ENCODE measurements at regions not wholly inside any gene's neighbourhood (a gene's known extent, or its start where the extent isn't known, plus 50 kb on each side); places are given as distances from the start of the nearest gene placed in this dataset.

- dilution Hi-C loops (cut with MboI; ENCODE audit: extremely low pct_ligation_motif_present, low sequenced_read_pairs), result no loop called here
- H3K4me1 ChIP-seq (ENCODE audit: control insufficient read depth, extremely low read depth, insufficient read depth, low read length), result no peaks in the 10 kb centered on the region
Observed at GRCh38 chr1:221227460-221227859, 348.2 kb downstream of the HLX start.

DNA sequence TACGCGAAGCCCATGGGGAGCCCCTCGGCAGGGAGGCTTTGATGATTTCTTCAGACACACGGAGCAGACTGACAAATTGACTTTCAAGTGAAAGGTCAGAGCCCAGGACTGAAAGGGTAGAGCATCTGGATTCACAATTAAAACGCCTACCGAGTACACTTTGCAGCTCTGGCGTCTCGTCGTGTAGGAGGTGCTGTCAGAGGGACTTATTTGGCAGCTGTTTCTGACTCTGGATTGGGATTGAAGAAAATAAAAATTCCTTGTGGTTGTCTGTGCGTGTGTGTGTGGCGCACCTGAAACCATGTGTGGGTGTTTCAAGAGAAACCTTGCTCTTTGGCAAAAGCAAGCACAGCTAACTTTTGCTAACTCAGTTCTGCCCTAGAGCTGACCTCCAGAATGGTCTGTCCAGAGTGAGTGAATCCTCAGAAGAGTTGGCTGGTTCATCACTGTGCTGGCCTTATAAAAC lies 348.7 kb downstream of the HLX start:
- dilution Hi-C loops (cut with MboI; ENCODE audit: extremely low pct_ligation_motif_present, low sequenced_read_pairs), result no loop called here
- TF ChIP-seq EZH2 (IDR thresholded peaks at IDR 0.05; ENCODE audit: low read length), result no peak
- no peak for TF ChIP-seq CTCF (optimal IDR thresholded peaks at IDR 0.05 in 1 of 3, IDR thresholded peaks at IDR 0.05 in 1 of 3, conservative IDR thresholded peaks at IDR 0.05 in 1 of 3; ENCODE audit: extremely low read depth in 1 of 3, insufficient read depth in 2 of 3, low read length in 3 of 3)
- no peak for FAIRE-seq

More at GRCh38 chr1:221227460-221227859, 348.2 kb downstream of the HLX start:
- no peaks in the 10 kb centered on the region for H3K79me2 ChIP-seq (ENCODE audit: control insufficient read depth, insufficient read depth, low read length)
- H3K9ac ChIP-seq (ENCODE audit: control insufficient read depth, extremely low read depth, insufficient read depth, low read length), result no peak overlapping the region
- H3K9me3 ChIP-seq (ENCODE audit: control insufficient read depth, low read depth, low read length), result no peaks in the 10 kb centered on the region
- no peaks in the 10 kb centered on the region for H3K27me3 ChIP-seq (ENCODE audit: control insufficient read depth, extremely low read depth, insufficient read depth, low read length)
- no peak overlapping the region for H3K4me2 ChIP-seq (ENCODE audit: control insufficient read depth, extremely low read depth, insufficient read depth, low read depth, low read length)
- no peaks in the 10 kb centered on the region for H3K36me3 ChIP-seq (ENCODE audit: control insufficient read depth in 2 of 2, extremely low read depth in 1 of 2, insufficient read depth in 2 of 2, low read length in 2 of 2)
- no peak overlapping the region for H2AFZ ChIP-seq (ENCODE audit: control insufficient read depth, low read length)
- H4K20me1 ChIP-seq (ENCODE audit: control insufficient read depth, extremely low read depth, insufficient read depth, low read length), result no peaks in the 10 kb centered on the region
- H3K4me3 ChIP-seq (ENCODE audit: control insufficient read depth in 2 of 3, extremely low read depth in 1 of 3, insufficient read depth in 2 of 3, low read depth in 1 of 3, low read length in 3 of 3), result no peak overlapping the region
- H3K27ac ChIP-seq (ENCODE audit: control insufficient read depth, insufficient read depth, low read length), result no peak overlapping the region
- no peak for DNase-seq (ENCODE audit: low read depth, low spot score)
- no peak for FAIRE-seq
- TF ChIP-seq EZH2 (IDR thresholded peaks at IDR 0.05; ENCODE audit: low read length), result no peak
- TF ChIP-seq CTCF (optimal IDR thresholded peaks at IDR 0.05 in 1 of 3, IDR thresholded peaks at IDR 0.05 in 1 of 3, conservative IDR thresholded peaks at IDR 0.05 in 1 of 3; ENCODE audit: extremely low read depth in 1 of 3, insufficient read depth in 2 of 3, low read length in 3 of 3), result no peak
- no peaks in the 10 kb centered on the region for H3K9me1 ChIP-seq (ENCODE audit: control insufficient read depth, extremely low read depth, insufficient read depth, low read length)

More for the DNA sequence above, 348.7 kb downstream of the HLX start:
- Histone ChIP-seq H3K9ac (ENCODE audit: control insufficient read depth, extremely low read depth, insufficient read depth, low read length) (no peak overlapping the region), H3K79me2 (ENCODE audit: control insufficient read depth, insufficient read depth, low read length) (no peaks in the 10 kb centered on the region), H3K4me1 (ENCODE audit: control insufficient read depth, extremely low read depth, insufficient read depth, low read length) (no peaks in the 10 kb centered on the region), H3K27me3 (ENCODE audit: control insufficient read depth, extremely low read depth, insufficient read depth, low read length) (no peaks in the 10 kb centered on the region), H3K27ac (ENCODE audit: control insufficient read depth, insufficient read depth, low read length) (no peak overlapping the region), H3K9me3 (ENCODE audit: control insufficient read depth, low read depth, low read length) (no peaks in the 10 kb centered on the region), H3K36me3 (ENCODE audit: control insufficient read depth in 2 of 2, extremely low read depth in 1 of 2, insufficient read depth in 2 of 2, low read length in 2 of 2) (no peaks in the 10 kb centered on the region), H3K4me2 (ENCODE audit: control insufficient read depth, extremely low read depth, insufficient read depth, low read depth, low read length) (no peak overlapping the region), H3K9me1 (ENCODE audit: control insufficient read depth, extremely low read depth, insufficient read depth, low read length) (no peaks in the 10 kb centered on the region), H3K4me3 (ENCODE audit: control insufficient read depth in 2 of 3, extremely low read depth in 1 of 3, insufficient read depth in 2 of 3, low read depth in 1 of 3, low read length in 3 of 3) (no peak overlapping the region), H4K20me1 (ENCODE audit: control insufficient read depth, extremely low read depth, insufficient read depth, low read length) (no peaks in the 10 kb centered on the region), H2AFZ (ENCODE audit: control insufficient read depth, low read length) (no peak overlapping the region)
- no peak for DNase-seq (ENCODE audit: low read depth, low spot score)
